AG04449 (cell line): ENCODE measurements at regions not wholly inside any gene's neighbourhood (a gene's known extent, or its start where the extent isn't known, plus 50 kb on each side); places are given as distances from the start of the nearest gene placed in this dataset.

Experiments used
- CTCF ChIA-PET: fragments of 350-600 bp; formaldehyde crosslinking; extraction: SDS; loops from one replicate; lab custom pipeline; 2021; ENCODE audit warnings: antibody characterized with exemption; lab: Yijun Ruan, JAX
- POLR2A ChIA-PET: fragments of 400-600, 350-600 bp; formaldehyde crosslinking; extraction: SDS; loops from one replicate; lab custom pipeline; 2020; ENCODE audit warnings: antibody characterized with exemption, inconsistent platforms; lab: Yijun Ruan, JAX
- DNase-seq: peaks from one replicate; pipeline ENCODE4 v3.0.0-alpha.2; 2010; ENCODE audit warnings: low read depth, low spot score
- H3K4me3 ChIP-seq: 2 replicates; pipeline ENCODE4 v1.5.1; 2011; ENCODE audit warnings: low read depth, mild to moderate bottlenecking, control low read depth, low read length
- CTCF ChIP-seq: IDR thresholded peaks from one replicate; pipeline ENCODE4 v1.5.1; 2011; ENCODE audit warnings: mild to moderate bottlenecking, moderate library complexity, low read length, control low read depth, inconsistent platforms; ENCODE audit not compliant: insufficient read depth; ENCODE audit errors: missing control alignments

GRCh38 chr2:2703762-2704427 is 372.8 kb upstream of the MYT1L start:
- CTCF ChIA-PET, result no interaction called here
- POLR2A ChIA-PET, result no interaction called here
- TF ChIP-seq CTCF, result no peak
- DNase-seq, result no peak
- no peak overlapping the region for H3K4me3 ChIP-seq

GRCh38 chr2:2703172-2703571 is 372.1 kb upstream of the MYT1L start:
- ChIA-PET CTCF (no interaction called here), POLR2A (no interaction called here)
- no peak for TF ChIP-seq CTCF
- no peak for DNase-seq
- H3K4me3 ChIP-seq, result no peak overlapping the region

GRCh38 chr2:2702385-2702784 is 371.3 kb upstream of the MYT1L start:
- DNase-seq, result no peak
- no peak overlapping the region for H3K4me3 ChIP-seq
- CTCF ChIA-PET, result no interaction called here
- no peak for TF ChIP-seq CTCF
- POLR2A ChIA-PET, result no interaction called here

GRCh38 chr2:2701813-2702212 is 370.7 kb upstream of the MYT1L start:
- CTCF ChIA-PET, result no interaction called here
- H3K4me3 ChIP-seq, result no peak overlapping the region

GRCh38 chr2:2701176-2701781 is 370.2 kb upstream of the MYT1L start:
- ChIA-PET CTCF (no interaction called here), POLR2A (no interaction called here)
- no peak for DNase-seq
- no peak overlapping the region for H3K4me3 ChIP-seq
- TF ChIP-seq CTCF, result no peak

More at GRCh38 chr2:2701813-2702212, 370.7 kb upstream of the MYT1L start:
- POLR2A ChIA-PET, result no interaction called here
- DNase-seq, result no peak
- no peak for TF ChIP-seq CTCF

- CTCF ChIA-PET, result no interaction called here
- TF ChIP-seq CTCF, result no peak
- no peak for DNase-seq
- H3K4me3 ChIP-seq, result no peak overlapping the region
- POLR2A ChIA-PET, result no interaction called here
Measured at GRCh38 chr2:2699121-2699505, 368.0 kb upstream of the MYT1L start.
